Fibroblast of peridontal ligament (primary cell): ENCODE measurements at regions not wholly inside any gene's neighbourhood (a gene's known extent, or its start where the extent isn't known, plus 50 kb on each side); places are given as distances from the start of the nearest gene placed in this dataset.
"Not testable (repeated sequence)": the region's sequence is repeated elsewhere in the genome, so short reads cannot be mapped to it uniquely, and the experiment has no call there.

ENCODE experiments used
- DNase-seq: peaks from one replicate; pipeline ENCODE4 v3.0.0-alpha.2; 2010; ENCODE audit errors: extremely low read depth

DNA sequence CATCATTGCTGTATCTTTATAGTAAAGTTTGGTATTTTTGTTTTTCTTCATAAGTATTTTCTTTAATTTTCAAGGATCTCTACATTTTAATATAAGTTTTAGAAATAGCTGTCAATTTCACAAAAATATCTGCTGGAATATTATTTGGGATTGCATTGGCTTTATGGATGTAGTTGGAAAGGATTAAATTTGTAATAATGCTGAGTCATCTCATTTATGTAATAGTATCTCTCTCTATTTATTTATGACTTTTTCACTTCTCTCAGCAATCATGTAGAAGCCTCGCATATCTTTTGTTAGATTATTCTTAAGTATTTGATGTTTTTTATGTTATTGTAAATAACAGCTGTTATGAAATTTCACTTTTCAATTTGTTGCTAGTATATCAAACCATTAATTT is 223.1 kb upstream of the POGK start:
- no peak for DNase-seq

DNA sequence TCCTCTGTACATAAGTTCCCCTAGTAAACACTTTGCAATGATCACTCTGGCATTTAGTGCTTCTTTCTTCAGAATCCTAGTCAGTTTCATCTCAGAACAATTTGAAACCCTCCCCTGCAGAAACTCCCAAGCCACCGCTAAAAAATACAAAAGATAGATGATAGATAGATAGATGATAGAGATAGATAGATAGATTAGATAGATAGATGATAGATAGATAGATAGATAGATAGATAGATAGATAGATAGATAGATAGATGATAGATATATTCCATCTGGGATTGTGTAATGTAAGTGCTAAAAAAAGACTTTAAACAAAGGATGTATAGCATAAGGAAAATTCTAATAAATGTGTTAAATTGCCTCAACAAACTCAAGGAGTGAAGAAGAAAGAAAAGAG is 212.6 kb upstream of the POGK start:
- no peak for DNase-seq

DNA sequence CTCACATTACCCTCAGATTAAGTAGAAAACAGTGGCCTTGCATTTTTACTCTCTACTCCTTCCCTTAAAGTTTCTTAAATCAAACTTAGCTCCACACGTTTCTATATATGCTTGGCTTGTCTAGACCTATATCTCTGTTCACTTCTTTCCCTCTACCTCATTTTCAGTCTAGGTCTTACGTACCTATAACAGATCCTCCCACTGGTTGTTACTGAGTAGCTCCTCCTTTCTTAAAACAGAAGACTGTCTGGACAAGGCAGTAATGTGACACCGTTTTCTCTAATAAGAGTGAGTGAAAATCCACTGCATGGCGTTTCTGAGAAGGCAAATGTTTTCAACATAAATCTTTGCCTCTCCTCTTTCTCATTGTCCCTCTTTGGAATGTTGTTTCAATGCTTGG is 211.7 kb upstream of the POGK start:
- no peak for DNase-seq

DNA sequence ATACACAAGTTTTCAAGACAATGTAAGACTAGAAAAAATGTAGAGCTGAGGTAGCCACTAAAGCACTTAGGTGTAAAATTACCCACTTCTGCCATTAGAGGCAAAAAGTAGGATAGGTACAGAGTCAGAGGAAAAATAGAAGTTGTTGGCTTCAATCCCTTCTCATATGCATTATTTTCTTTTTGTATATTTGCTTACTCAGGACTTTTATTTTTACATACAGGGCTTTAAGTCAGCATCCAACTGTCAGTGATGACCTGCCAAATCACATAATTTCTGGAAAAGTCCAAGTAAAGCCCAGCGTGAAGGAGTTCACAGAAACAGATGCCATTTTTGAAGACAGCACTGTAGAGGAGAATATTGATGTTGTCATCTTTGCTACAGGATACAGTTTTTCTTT is 211.0 kb upstream of the POGK start:
- no peak for DNase-seq

DNA sequence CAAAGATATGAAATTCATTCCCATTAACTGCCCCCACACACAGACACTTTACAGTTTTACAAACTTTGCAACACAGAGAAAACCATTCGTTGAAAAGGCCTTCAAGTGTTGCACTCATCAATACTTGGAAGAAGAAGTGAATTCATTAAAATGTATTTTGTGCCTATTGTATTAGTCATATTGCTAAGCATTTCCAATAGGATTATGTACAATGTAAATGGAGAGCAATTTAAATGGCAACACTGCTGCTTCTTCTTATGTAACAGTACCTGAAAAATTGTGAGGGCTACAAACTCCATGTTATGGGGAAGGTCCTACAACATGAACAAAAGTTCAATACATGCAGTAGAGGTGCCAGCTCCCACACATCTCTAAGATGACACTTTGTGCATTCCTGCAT is 209.3 kb upstream of the POGK start:
- no peak for DNase-seq

DNA sequence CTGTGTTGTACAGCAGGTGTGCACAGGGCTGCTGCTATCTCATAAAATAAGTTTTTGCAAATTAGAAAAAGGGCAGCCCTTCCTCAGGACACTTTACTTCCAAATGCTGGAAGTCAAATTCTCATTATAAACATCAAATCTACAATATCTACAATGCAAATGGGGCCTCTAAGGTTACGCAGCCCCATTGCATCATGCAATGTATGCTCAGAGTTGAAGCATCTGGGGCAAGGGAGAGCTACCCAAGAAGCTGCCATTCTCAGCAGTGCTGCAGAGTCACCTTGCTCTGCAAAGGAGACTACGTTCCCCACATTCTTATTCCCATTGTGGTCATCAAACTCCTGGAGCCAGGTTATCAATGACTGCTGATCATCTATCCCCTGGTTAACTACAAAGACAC is 208.9 kb upstream of the POGK start:
- DNase-seq, result no peak

DNA sequence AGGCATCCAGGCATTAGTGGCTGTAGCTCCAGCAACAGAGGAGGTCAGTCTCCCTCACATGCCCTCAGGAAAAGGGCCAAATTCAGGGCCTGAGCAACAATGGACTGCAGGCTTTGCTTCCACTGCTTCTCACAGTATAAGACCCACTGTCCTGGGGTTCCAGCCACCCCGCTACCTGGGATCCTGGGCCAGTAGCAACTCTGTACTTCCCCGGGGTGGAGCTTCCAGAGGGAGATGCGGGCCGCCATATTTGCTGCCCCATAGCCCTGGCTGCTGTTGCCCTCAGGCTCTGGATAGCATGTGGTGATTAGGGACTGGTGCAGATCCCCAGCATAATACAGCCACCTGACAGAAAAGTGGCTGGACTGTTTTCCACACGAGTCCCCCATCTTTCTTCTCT is 201.1 kb upstream of the POGK start:
- DNase-seq, result no peak

DNA sequence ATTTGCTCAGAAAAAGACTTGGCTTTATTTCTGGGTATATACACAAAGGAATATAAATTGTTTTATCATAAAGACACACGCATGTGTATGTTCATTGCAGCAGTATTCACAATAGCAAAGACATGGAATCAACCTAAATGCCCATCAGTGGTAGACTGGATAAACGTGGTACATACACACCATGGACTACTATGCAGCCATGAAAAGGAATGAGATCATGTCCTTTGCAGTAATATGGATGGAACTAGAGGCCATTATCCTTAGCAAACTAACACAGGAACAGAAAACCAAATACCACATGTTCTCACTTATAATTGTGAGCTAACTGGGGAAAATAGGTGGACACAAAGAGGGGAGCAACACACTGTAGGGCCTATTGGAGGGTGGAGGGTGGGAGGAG is 182.0 kb upstream of the POGK start:
- DNase-seq, result not testable (repeated sequence)

DNA sequence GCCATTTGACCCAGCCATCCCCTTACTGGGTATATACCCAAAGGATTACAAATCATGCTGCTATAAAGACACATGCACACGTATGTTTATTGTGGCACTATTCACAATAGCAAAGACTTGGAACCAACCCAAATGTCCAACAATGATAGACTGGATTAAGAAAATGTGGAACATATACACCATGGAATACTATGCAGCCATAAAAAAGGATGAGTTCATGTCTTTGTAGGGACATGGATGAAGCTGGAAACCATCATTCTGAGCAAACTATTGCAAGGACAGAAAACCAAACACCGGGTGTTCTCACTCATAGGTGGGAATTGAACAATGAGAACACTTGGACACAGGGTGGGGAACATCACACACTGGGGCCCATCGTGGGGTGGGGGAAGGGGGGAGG is 172.5 kb upstream of the POGK start:
- DNase-seq, result not testable (repeated sequence)

DNA sequence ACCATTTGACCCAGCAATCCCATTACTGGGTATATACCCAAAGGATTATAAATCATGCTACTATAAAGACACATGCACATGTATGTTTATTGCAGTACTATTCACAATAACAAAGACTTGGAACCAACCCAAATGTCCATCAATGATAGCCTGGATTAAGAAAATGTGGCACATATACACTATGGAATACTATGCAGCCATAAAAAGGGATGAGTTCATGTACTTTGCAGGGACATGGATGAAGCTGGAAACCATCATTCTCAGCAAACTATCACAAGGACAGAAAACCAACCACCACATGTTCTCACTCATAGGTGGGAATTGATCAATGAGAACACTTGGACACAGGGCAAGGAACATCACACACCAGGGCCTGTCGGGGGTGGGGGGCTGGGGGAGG is 171.7 kb upstream of the POGK start:
- DNase-seq, result not testable (repeated sequence)

DNA sequence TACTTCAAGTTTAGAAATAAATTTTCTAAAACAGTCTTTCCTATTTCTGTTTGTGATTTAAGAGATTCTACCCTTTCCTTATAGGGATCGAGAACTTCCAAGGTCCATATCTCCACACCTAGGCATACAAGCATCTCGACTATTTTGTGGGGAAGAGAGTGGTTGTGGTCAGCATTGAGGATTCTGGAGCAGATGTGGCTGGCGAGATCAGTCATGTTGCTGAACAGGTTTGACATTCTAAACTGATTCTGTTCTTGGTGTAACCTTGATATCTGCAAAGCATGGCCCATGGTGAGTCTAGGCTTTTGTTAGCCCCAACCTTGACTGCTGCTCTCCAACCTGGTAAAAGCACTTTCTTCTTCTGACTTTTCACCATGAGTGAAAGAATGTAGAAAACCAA is 167.6 kb upstream of the POGK start:
- DNase-seq, result no peak

DNA sequence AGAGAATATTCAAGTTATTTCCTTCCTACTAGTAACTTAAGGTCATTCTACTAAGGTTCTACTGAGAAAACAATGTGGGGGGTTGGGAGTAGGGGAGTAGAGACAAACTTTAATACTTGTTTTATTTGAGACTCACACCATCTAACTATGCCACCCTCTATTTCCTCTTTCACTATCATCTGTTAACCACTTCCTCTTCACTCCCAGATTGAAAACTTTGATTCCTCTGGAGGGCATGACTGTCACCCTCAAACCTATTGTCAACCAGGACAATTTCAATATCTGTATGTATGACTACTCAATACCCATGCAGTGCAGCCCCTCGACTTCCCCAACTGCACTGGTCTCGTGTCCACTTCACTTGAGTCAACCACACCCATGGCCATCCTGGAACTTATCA is 165.6 kb upstream of the POGK start:
- no peak for DNase-seq

DNA sequence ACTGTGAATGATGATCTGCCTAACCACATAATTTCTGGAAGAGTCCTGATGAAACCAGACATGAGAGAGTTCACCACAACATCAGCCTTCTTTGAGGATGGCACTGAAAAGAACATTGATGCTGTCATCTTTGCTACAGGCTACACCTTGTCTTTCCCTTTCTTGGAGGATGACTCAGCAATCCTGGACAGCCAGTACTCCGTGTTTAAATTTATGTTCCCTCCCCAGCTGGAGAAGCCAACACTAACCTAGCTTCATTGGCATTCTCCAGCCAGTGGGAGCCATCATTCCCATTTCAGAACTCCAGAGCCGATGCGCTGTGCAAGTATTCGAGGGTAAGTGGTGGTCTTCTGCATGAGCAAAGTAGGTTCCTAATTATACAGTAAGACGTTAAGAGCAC is 164.1 kb upstream of the POGK start:
- DNase-seq, result no peak

DNA sequence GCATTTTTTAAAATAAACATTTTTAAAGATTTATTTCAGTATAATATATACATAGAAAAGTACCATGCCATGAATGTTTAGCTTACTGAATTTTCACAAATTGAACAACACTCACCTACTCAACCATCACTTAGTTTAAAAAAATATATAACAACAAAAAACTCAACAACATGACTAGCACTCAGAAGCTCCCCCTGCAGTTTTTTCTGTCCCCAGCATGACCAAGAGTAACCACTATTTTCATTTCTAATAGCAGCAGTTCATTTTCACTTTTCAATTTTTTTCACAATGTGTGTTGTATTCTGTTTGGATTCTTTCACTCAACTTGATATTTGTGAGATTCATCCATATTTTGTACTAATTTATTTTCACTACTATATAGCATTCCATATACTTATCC is 162.3 kb upstream of the POGK start:
- DNase-seq, result no peak

DNA sequence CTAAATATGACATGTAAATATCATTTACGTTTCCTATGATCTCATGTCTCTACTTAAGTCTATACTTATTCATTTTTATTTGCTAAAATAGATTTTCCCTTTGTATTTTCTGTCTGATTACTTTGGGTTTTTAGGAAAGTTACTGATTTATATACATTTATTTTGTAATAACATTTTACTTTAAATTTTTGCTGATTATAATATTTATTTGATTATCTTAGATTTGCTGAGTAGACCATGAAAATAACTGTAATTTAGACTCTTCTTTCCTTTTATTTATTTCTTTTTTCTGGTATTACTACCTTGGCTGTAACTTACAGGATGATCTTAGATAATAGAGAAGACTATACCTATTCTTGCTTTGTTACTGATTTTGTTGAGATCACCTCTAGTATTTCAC is 159.9 kb upstream of the POGK start:
- DNase-seq, result no peak

DNA sequence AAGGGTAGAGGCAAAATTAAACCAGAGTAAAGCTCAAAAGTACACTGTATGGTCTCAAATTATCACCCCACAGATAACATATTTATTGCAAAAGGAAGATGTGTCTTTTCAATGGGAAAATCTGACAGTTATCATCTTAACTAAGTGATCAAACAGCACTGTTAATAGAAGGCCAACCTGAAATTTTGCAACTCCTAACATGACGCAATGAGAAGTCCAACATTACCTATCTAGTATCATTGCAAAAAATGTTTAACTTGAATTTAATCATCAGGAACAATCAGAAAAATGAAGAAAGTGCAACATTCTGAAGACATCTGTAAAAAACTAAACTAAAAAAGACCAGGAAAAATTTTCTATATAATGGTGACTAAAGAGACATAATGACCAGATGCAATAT is 156.7 kb upstream of the POGK start:
- no peak for DNase-seq

DNA sequence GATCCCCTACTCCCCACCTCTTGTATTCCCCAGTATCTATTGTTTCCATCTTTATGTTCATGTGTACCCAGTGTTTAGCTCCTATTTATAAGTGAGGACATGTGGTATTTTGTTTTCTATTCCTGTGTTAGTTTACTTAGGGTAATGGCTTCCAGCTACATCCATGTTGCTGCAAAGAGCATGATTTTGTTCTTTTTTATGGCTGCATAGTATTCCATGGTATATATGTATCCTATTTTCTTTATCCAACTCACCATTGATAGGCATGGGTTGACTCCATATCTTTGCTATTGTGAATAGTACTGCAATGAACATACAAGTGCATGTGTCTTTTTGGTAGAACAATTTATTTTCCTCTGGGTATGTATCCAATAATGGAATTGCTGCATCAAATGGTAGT is 154.6 kb upstream of the POGK start:
- DNase-seq, result not testable (repeated sequence)

DNA sequence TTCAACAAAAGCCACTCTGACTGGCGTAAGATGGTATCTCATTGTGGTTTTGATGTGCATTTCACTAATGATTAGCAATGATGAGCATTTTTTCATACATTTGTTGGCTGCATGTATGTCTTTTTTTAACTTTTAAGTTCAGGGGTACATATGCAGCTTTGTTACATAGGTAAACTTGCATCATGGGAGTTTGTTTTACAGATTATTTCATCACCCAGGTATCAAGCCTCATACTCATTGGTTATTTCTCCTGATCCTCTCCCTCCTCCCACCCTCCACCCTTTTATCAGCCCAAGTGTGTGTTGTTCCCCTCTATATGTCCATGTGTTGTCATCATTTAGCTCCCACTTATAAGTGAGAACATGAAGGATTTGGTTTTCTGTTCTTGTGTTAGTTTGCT is 154.1 kb upstream of the POGK start:
- no peak for DNase-seq

DNA sequence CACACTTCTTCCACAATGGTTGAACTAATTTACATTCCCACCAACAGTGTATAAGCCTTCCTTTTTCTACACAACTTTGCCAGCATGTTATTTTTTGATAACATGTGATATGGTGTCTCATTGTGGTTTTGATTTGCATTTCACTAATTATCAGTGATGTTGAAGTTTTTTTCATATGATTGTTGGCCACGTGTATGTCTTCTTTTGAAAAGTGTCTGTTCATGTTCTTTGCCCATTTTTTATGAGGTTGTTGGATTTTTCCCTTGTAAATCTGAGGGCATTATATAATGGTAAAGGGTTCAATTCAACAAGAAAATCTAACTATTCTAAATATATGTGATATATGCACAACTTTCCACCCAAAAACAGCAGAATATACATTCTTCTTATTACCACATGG is 153.4 kb upstream of the POGK start:
- not testable (repeated sequence) for DNase-seq

DNA sequence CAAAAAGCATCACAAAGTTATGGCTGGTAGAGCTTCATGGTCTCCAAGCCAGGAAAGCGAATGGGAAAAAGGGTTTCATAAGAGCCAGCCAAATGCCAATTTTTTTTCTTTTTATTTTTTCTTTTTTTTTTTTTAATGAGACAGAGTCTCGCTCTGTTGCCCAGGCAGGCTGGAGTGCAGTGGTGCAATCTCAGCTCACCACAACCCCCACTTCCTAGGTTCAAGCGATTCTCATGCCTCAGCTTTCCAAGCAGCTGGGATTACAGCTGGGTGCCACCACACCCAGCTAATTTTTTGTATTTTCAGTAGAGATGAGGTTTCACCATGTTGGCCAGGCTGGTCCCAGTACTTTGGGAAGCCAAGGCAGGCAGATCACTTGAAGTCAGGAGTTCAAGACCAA is 148.7 kb upstream of the POGK start:
- not testable (repeated sequence) for DNase-seq

DNA sequence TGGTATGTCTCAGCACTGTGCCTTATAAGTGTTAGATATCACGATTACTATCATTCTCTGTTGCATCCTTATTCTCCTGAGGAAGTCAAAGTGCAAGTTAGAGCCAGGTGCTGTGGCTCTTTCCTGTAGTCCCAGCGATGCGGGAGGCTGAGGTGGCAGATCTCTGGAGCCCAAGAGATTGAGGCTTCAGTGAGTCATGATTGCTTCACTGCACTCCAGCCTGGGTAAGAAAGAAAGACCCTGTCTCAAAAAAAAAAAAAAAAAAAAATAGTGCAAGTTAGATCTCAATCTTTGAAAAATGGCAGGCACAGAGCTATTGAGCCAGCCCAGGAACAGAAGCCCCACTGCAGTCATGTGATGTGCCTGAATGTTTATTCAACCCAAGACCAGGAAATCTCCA is 147.8 kb upstream of the POGK start:
- no peak for DNase-seq

DNA sequence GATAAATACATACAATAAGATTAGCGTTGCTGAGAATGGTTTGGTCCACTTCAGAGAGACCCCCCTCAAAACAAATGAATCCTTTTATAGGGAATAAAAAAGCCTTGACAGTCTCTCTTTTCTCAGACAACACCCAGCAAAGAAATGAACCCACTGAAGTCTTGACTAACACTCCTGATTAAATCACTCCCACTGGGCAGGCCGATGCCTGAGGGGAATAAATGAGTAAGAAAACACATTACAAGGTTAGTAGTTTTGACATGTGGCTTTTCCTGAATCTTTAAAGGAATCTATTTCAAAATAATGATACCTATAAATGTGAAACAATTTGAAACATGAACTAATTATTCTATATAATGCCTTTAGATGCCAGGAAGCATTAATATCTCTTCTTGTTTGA is 146.9 kb upstream of the POGK start:
- no peak for DNase-seq

DNA sequence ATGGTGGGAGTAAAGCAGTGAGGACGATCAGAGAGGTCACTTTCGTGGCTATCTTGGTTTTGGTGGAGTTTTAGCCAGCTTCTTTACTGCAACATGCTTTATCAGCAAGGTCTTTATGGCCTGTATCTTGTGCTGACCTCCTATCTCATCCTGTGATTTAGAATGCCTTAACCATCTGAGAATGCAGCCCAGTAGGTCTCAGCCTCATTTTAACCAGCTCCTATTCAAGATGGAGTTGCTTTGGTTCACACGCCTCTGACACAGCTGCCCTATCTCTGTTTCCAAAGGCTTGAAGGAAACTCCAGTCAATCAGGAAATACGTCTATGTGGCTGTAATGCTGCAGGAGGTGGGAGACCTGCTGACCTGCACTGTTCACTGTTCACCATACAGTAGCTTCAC is 146.1 kb upstream of the POGK start:
- DNase-seq, result no peak

DNA sequence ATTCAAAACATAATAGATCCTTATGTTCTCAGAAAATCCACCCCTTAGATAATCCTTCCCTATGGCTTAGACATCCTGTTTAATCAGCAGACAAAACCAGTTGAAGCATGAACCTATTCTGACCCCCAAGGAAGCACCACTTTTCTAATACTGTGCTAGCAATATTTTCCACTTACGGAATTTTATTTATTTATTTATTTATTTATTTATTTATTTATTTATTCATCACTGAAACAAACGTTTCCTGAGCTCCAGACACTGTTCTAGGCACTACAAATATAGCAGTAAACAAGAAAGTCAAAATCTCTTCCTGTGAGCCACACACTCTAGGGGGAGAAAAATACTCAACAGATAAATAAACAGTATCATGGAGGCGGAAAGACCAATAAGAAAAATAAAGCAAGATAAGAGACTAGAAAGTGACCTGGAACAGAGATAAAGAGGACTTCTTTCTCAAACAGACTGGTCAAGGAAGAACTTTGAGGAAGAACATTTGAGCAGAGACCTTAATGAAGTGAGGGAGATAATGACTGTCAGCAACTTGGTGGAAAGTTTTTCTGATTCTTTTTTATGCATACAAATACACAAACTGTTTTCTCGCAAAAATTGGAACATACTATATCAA is 145.5 kb upstream of the POGK start:
- DNase-seq, result no peak

DNA sequence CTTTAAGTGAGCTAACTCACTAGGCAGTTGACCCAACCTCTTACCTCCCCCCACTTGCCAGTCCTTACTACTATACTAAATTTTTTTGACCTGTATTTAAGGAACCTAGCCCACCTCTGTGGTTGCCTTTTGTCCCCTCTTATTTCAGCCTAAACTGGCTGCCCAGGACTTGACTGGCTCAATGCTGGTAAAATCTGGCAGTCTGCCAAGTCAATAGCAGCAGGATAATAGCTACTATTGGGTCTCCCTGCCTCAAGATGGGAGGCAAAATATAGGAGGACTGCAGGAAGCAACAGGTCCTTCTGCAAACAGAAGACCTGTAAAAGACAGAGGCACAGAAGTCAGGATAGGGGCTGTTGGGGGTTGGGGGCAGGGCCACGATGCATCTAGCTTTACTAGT is 144.2 kb upstream of the POGK start:
- no peak for DNase-seq
